ENCODE measurements at regions not wholly inside any gene's neighbourhood (a gene's known extent, or its start where the extent isn't known, plus 50 kb on each side); places are given as distances from the start of the nearest gene placed in this dataset.

DNA sequence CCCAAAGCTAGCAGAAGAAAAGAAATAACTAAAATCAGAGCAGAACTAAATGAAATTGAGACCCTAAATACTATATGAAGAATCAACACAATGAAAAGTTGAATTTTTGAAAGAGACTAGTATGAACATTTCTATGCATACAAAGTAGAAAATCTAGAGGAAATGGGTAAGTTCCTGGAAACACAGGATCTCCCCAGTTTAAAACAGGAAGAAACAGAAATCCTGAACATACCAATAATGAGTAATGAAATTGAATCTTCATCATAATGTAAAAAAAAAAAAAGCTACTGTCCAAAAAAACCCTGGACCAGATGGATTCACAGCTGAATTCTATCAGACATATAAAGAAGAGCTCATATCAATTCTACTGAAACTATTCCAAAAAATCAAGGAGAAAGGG is 233.5 kb downstream of the PLPP3 start:
- no peak overlapping the region for H3K27ac ChIP-seq
- TF ChIP-seq, protein P1, sequence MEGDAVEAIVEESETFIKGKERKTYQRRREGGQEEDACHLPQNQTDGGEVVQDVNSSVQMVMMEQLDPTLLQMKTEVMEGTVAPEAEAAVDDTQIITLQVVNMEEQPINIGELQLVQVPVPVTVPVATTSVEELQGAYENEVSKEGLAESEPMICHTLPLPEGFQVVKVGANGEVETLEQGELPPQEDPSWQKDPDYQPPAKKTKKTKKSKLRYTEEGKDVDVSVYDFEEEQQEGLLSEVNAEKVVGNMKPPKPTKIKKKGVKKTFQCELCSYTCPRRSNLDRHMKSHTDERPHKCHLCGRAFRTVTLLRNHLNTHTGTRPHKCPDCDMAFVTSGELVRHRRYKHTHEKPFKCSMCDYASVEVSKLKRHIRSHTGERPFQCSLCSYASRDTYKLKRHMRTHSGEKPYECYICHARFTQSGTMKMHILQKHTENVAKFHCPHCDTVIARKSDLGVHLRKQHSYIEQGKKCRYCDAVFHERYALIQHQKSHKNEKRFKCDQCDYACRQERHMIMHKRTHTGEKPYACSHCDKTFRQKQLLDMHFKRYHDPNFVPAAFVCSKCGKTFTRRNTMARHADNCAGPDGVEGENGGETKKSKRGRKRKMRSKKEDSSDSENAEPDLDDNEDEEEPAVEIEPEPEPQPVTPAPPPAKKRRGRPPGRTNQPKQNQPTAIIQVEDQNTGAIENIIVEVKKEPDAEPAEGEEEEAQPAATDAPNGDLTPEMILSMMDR (conservative IDR thresholded peaks at IDR 0.05), result no peak

DNA sequence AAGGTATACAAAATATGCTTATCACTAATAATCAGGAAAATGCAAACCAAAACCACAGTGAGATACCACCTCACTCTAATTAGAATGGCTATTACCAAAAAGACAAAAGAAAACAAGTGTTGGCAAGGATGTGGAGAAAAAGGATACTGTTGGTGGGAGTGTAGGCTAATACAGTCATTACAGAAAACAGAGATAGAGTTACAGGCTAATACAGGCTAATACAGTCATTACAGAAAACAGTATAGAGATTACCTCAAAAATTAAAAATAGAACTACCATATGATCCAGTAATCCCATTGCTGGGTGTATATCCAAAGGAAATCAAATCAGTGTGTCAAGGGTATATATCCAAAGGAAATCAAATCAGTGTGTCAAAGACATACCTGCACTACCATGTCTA is 238.4 kb downstream of the PLPP3 start:
- H3K27ac ChIP-seq, result no peak overlapping the region
- TF ChIP-seq, protein P1 (conservative IDR thresholded peaks at IDR 0.05), result no peak

DNA sequence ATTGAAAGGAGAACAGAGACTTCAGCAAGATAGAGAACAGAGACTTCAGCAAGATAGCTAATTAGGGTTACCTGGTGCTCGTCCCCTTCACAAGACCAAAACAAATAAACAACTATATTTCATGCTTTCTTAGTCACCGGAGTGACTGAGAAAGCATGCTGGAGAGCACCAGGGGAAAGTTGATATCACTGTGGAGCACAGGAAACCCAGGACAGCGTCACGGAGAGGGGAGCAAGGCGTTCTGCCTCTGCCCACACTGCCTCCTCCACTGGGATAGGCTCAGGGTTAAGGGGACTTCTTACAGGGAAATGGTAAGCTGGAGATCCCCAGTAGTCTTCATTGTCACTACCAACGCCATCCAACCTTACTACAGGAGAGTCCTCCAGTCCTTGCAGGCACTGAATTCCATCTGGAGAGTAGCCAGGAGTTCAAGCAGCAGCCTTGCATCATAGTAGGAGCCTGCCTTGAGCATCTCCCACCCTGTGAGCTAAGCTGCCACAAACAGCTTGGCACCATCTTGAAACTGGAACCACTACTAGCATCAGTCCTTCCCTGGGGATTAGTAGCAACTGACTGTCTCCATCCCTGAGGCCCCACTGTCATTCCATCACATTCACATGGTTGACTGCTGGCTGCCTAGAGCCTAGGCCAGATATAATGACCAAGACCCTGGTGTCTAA is 239.4 kb downstream of the PLPP3 start:
- TF ChIP-seq, protein P1 (conservative IDR thresholded peaks at IDR 0.05), result no peak
- no peak overlapping the region for H3K27ac ChIP-seq

DNA sequence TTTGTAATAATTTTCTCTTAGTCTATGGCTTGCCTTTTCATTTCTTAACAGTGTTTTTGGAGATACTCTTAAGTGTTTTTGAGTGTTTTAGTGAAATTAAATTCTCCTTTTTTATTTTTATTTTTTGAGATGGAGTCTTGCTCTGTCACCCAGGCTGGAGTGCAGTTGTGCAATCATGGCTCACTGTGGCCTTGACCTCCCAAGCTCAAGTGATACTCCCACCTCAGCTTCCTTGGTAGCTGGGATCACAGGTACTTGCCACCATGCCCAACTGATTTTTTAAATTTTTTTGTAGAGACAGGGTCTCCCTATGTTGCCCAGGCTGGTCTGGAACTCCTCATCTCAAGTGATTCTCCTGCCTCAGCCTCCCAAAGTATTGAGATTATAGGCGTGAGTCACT is 240.3 kb downstream of the PLPP3 start:
- no peak overlapping the region for H3K27ac ChIP-seq
- TF ChIP-seq, protein P1 (conservative IDR thresholded peaks at IDR 0.05), result no peak

DNA sequence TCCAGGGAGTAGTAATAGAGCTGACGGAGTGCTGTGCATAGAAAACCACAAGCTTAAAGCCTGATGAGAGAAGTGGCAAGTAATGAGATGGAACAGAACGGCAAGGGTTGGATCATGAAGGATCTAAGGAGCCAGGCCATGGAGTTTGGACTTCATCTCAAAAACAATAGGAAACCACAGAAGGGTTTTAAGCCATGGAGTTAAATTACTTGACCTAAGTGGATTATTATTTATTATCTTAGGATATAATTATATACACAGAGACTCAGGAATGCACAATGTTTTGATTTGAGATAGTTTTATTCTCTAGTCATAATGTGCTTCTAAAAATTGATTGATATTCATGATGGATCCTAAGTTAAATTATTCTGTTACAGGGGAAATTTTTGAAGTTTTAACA is 242.4 kb downstream of the PLPP3 start:
- H3K27ac ChIP-seq, result no peak overlapping the region
- TF ChIP-seq, protein P1 (conservative IDR thresholded peaks at IDR 0.05), result no peak

DNA sequence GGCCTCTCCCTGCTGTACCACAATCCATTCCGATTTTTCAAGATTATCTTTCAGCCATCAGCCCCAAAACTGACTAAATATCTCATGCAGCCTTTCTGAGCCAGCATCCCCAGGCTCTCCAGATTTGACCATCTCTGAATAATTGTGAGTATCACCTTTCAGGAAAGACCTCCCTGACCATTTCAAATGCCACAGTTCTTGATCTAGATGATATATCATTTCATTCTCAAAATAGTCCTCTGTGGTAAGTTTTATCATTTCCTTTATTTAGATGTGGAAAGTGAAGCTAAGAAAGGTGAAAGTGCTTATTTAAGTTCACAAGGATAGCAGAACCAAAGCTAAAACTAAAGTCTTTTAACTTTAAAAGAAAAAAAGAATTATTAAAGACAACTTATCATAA is 244.0 kb downstream of the PLPP3 start:
- H3K27ac ChIP-seq, result no peak overlapping the region
- TF ChIP-seq, protein P1 (conservative IDR thresholded peaks at IDR 0.05), result no peak

DNA sequence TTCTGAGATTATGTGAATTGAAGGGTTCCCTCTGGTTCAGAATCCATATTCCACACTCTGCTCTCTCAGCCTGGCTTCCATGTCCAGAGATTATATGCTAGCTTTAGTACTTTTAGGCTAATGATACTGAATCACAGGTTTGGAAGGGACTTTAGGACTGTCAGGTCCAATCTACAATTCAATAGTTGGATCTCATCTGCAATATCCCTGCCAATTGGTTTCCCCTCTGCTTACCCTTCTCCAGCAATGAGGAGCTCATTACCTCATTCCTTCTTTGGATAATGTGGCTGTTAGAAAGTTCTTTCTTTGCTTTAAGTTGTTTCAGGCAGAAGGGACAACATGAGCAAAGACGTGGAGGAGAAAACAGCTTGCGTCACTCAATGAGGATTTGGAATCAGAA is 245.3 kb downstream of the PLPP3 start:
- TF ChIP-seq, protein P1 (conservative IDR thresholded peaks at IDR 0.05), result no peak
- no peak overlapping the region for H3K27ac ChIP-seq

Data from VCaP (cell line).